ENCODE measurements at regions not wholly inside any gene's neighbourhood (a gene's known extent, or its start where the extent isn't known, plus 50 kb on each side); places are given as distances from the start of the nearest gene placed in this dataset.

- DNase-seq (ENCODE audit: extremely low read depth, low read depth), result no peak
- TF ChIP-seq CTCF (IDR thresholded peaks at IDR 0.05; ENCODE audit: low read depth, low read length), result no peak
Measured at GRCh38 chr5:58074222-58074621, 385.7 kb downstream of the PLK2 start.

GRCh38 chr5:58073243-58073642 lies 386.6 kb downstream of the PLK2 start:
- TF ChIP-seq CTCF (IDR thresholded peaks at IDR 0.05; ENCODE audit: low read depth, low read length), result no peak
- DNase-seq (ENCODE audit: extremely low read depth, low read depth), result no peak

- no peak for TF ChIP-seq CTCF (IDR thresholded peaks at IDR 0.05; ENCODE audit: low read depth, low read length)
- DNase-seq (ENCODE audit: extremely low read depth, low read depth), result no peak
Measured at GRCh38 chr5:58072300-58072965, 387.5 kb downstream of the PLK2 start.

GRCh38 chr5:58071566-58071965 lies 388.3 kb downstream of the PLK2 start:
- DNase-seq (ENCODE audit: extremely low read depth, low read depth), result no peak
- TF ChIP-seq CTCF (IDR thresholded peaks at IDR 0.05; ENCODE audit: low read depth, low read length), result no peak

- DNase-seq (ENCODE audit: extremely low read depth, low read depth), result no peak
- no peak for TF ChIP-seq CTCF (IDR thresholded peaks at IDR 0.05; ENCODE audit: low read depth, low read length)
Measured at GRCh38 chr5:58069846-58070245, 390.0 kb downstream of the PLK2 start.

GRCh38 chr5:58069016-58069705 lies 390.7 kb downstream of the PLK2 start:
- no peak for TF ChIP-seq CTCF (IDR thresholded peaks at IDR 0.05; ENCODE audit: low read depth, low read length)
- DNase-seq (ENCODE audit: extremely low read depth, low read depth), result no peak

GRCh38 chr5:58066557-58066956 lies 393.3 kb downstream of the PLK2 start:
- TF ChIP-seq CTCF (IDR thresholded peaks at IDR 0.05; ENCODE audit: low read depth, low read length), result no peak
- DNase-seq (ENCODE audit: extremely low read depth, low read depth), result no peak

All from AG09319 (cell line).